ENCODE measurements at regions not wholly inside any gene's neighbourhood (a gene's known extent, or its start where the extent isn't known, plus 50 kb on each side); places are given as distances from the start of the nearest gene placed in this dataset.
"Not testable (repeated sequence)": the region's sequence is repeated elsewhere in the genome, so short reads cannot be mapped to it uniquely, and the experiment has no call there.

- DNase-seq (ENCODE audit: low spot score): no peak
Measured at GRCh38 chr16:79897104-79897452, 296.5 kb upstream of the MAF start.

- DNase-seq (ENCODE audit: low spot score): no peak
Measured at GRCh38 chr16:79895917-79896203, 295.3 kb upstream of the MAF start.

- DNase-seq (ENCODE audit: low spot score): no peak
Measured at GRCh38 chr16:79895053-79895916, 294.7 kb upstream of the MAF start.

- no peak for DNase-seq (ENCODE audit: low spot score)
Measured at GRCh38 chr16:79893445-79893844, 292.9 kb upstream of the MAF start.

- no peak for DNase-seq (ENCODE audit: low spot score)
Measured at GRCh38 chr16:79892278-79892677, 291.7 kb upstream of the MAF start.

- DNase-seq (ENCODE audit: low spot score): no peak
Measured at GRCh38 chr16:79891458-79891857, 290.9 kb upstream of the MAF start.

GRCh38 chr16:79887541-79888540 lies 287.3 kb upstream of the MAF start:
- no peak for DNase-seq (ENCODE audit: low spot score)

- DNase-seq (ENCODE audit: low spot score): no peak
Measured at GRCh38 chr16:79885320-79885719, 284.8 kb upstream of the MAF start.

GRCh38 chr16:79883494-79883893 lies 283.0 kb upstream of the MAF start:
- DNase-seq (ENCODE audit: low spot score): no peak

GRCh38 chr16:79882340-79883005 lies 281.9 kb upstream of the MAF start:
- no peak for DNase-seq (ENCODE audit: low spot score)

GRCh38 chr16:79881107-79881506 lies 280.6 kb upstream of the MAF start:
- not testable (repeated sequence) for DNase-seq (ENCODE audit: low spot score)

- no peak for DNase-seq (ENCODE audit: low spot score)
Measured at GRCh38 chr16:79876332-79876730, 275.8 kb upstream of the MAF start.

- no peak for DNase-seq (ENCODE audit: low spot score)
Measured at GRCh38 chr16:79874391-79874790, 273.9 kb upstream of the MAF start.

- DNase-seq (ENCODE audit: low spot score): no peak
Measured at GRCh38 chr16:79873825-79874224, 273.3 kb upstream of the MAF start.

GRCh38 chr16:79871906-79872305 lies 271.4 kb upstream of the MAF start:
- DNase-seq (ENCODE audit: low spot score): no peak

GRCh38 chr16:79870016-79870886 lies 269.7 kb upstream of the MAF start:
- no peak for DNase-seq (ENCODE audit: low spot score)

GRCh38 chr16:79869304-79870015 lies 268.9 kb upstream of the MAF start:
- DNase-seq (ENCODE audit: low spot score): no peak

- DNase-seq (ENCODE audit: low spot score): no peak
Measured at GRCh38 chr16:79868841-79869240, 268.3 kb upstream of the MAF start.

GRCh38 chr16:79867425-79867997 lies 267.0 kb upstream of the MAF start:
- no peak for DNase-seq (ENCODE audit: low spot score)

GRCh38 chr16:79865918-79866317 lies 265.4 kb upstream of the MAF start:
- no peak for DNase-seq (ENCODE audit: low spot score)
